ENCODE measurements at regions not wholly inside any gene's neighbourhood (a gene's known extent, or its start where the extent isn't known, plus 50 kb on each side); places are given as distances from the start of the nearest gene placed in this dataset.
"Not testable (repeated sequence)": the region's sequence is repeated elsewhere in the genome, so short reads cannot be mapped to it uniquely, and the experiment has no call there.

GRCh38 chr6:121694389-121694788 lies 258.9 kb downstream of the GJA1 start:
- no peak for DNase-seq (ENCODE audit: low spot score)

GRCh38 chr6:121694801-121695251 lies 259.4 kb downstream of the GJA1 start:
- no peak for DNase-seq (ENCODE audit: low spot score)

- DNase-seq (ENCODE audit: low spot score), result no peak
Observed at GRCh38 chr6:121695329-121695728, 259.9 kb downstream of the GJA1 start.

- no peak for DNase-seq (ENCODE audit: low spot score)
Observed at GRCh38 chr6:121697921-121698320, 262.5 kb downstream of the GJA1 start.

- DNase-seq (ENCODE audit: low spot score), result no peak
Observed at GRCh38 chr6:121698617-121699016, 263.2 kb downstream of the GJA1 start.

- DNase-seq (ENCODE audit: low spot score), result not testable (repeated sequence)
Observed at GRCh38 chr6:121703129-121703528, 267.7 kb downstream of the GJA1 start.

GRCh38 chr6:121711472-121711871 lies 276.0 kb downstream of the GJA1 start:
- no peak for DNase-seq (ENCODE audit: low spot score)

- no peak for DNase-seq (ENCODE audit: low spot score)
Observed at GRCh38 chr6:121717686-121718085, 282.2 kb downstream of the GJA1 start.

GRCh38 chr6:121720867-121721266 lies 285.4 kb downstream of the GJA1 start:
- DNase-seq (ENCODE audit: low spot score), result not testable (repeated sequence)

- DNase-seq (ENCODE audit: low spot score), result no peak
Observed at GRCh38 chr6:121723623-121724022, 288.2 kb downstream of the GJA1 start.

- no peak for DNase-seq (ENCODE audit: low spot score)
Observed at GRCh38 chr6:121724576-121724975, 289.1 kb downstream of the GJA1 start.

- no peak for DNase-seq (ENCODE audit: low spot score)
Observed at GRCh38 chr6:121726596-121726995, 291.1 kb downstream of the GJA1 start.

GRCh38 chr6:121730616-121731015 lies 295.2 kb downstream of the GJA1 start:
- DNase-seq (ENCODE audit: low spot score), result no peak

GRCh38 chr6:121731381-121731780 lies 295.9 kb downstream of the GJA1 start:
- no peak for DNase-seq (ENCODE audit: low spot score)

- DNase-seq (ENCODE audit: low spot score), result no peak
Observed at GRCh38 chr6:121732641-121733040, 297.2 kb downstream of the GJA1 start.

- DNase-seq (ENCODE audit: low spot score), result no peak
Observed at GRCh38 chr6:121733234-121733633, 297.8 kb downstream of the GJA1 start.

- DNase-seq (ENCODE audit: low spot score), result not testable (repeated sequence)
Observed at GRCh38 chr6:121740188-121740587, 304.7 kb downstream of the GJA1 start.

GRCh38 chr6:121743691-121744090 lies 308.2 kb downstream of the GJA1 start:
- no peak for DNase-seq (ENCODE audit: low spot score)

GRCh38 chr6:121748376-121748775 lies 312.9 kb downstream of the GJA1 start:
- no peak for DNase-seq (ENCODE audit: low spot score)

GRCh38 chr6:121748850-121749249 lies 313.4 kb downstream of the GJA1 start:
- DNase-seq (ENCODE audit: low spot score), result no peak

- DNase-seq (ENCODE audit: low spot score), result no peak
Observed at GRCh38 chr6:121755485-121755884, 320.0 kb downstream of the GJA1 start.

- DNase-seq (ENCODE audit: low spot score), result no peak
Observed at GRCh38 chr6:121756666-121757065, 321.2 kb downstream of the GJA1 start.

GRCh38 chr6:121759370-121759769 lies 323.9 kb downstream of the GJA1 start:
- no peak for DNase-seq (ENCODE audit: low spot score)

- no peak for DNase-seq (ENCODE audit: low spot score)
Observed at GRCh38 chr6:121760191-121760590, 324.7 kb downstream of the GJA1 start.

- no peak for DNase-seq (ENCODE audit: low spot score)
Observed at GRCh38 chr6:121760745-121761144, 325.3 kb downstream of the GJA1 start.

All from activated CD4-positive, alpha-beta T cell treated with anti-CD3 and anti-CD28 coated beads, Interleukin-2, Interleukin-4, amounts not matched to agents 100 ng/mL and 50 ng/mL, durations not matched to agents 16 hours and 8 hours (primary cell).